AG04450 (cell line): ENCODE measurements at regions not wholly inside any gene's neighbourhood (a gene's known extent, or its start where the extent isn't known, plus 50 kb on each side); places are given as distances from the start of the nearest gene placed in this dataset.

Source experiments
- CTCF ChIA-PET: fragments of 300-600, 350-600 bp; formaldehyde crosslinking; extraction: SDS; loops from one replicate; lab custom pipeline; 2022; ENCODE audit warnings: antibody characterized with exemption, inconsistent platforms; lab: Charles Lee
- POLR2A ChIA-PET: fragments of 350-600 bp; formaldehyde crosslinking; extraction: SDS; loops from one replicate; lab custom pipeline; 2021; ENCODE audit warnings: antibody characterized with exemption, inconsistent platforms; lab: Yijun Ruan, JAX
- DNase-seq: peaks from one replicate; pipeline ENCODE4 v3.0.0-alpha.2; 2011; ENCODE audit warnings: low read depth, low spot score
- H3K27ac ChIP-seq: one replicate; pipeline ENCODE4 v1.5.1; 2012; ENCODE audit warnings: low read depth, low read length, control low read depth
- H3K27me3 ChIP-seq: one replicate; pipeline ENCODE4 v1.6.0; 2012; ENCODE audit warnings: low read length; ENCODE audit not compliant: control insufficient read depth, insufficient read depth
- H3K4me3 ChIP-seq: 2 replicates; pipeline ENCODE4 v1.5.1; 2011; ENCODE audit warnings: mild to moderate bottlenecking, low read depth, low read length, control low read depth
- H3K9me3 ChIP-seq: 2 replicates; pipeline ENCODE4 v1.5.1; 2012; ENCODE audit warnings: low read length; ENCODE audit not compliant: control insufficient read depth, insufficient read depth
- TF ChIP-seq, protein P1 (sequence below): IDR thresholded peaks from 2 replicates; pipeline ENCODE4 v1.5.1; 2011; ENCODE audit warnings: low read depth, low read length, control low read depth, inconsistent platforms

DNA sequence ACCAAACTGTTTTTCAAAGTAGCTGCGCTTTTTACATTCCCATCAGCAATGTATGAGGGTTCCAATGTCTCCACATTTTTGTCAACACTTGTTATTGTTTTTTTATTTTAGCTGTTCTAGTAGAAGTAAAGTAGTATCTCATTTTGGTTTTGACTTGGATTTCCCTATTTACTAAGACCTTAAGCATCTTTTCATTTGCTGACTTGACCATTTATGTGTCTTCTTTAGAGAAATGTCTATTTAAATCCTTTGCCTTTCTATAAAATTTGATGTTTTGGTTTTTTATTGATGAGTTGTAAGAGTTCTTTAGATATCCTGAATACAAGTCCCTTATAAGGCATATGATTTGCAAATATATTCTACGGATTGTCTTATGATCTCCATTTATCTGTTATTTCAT is 110.6 kb downstream of the CD164 start:
- ChIA-PET POLR2A (no interaction called here), CTCF (no interaction called here)
- H3K27ac ChIP-seq, result no peak overlapping the region
- H3K9me3 ChIP-seq, result no peaks in the 10 kb centered on the region
- TF ChIP-seq, protein P1, sequence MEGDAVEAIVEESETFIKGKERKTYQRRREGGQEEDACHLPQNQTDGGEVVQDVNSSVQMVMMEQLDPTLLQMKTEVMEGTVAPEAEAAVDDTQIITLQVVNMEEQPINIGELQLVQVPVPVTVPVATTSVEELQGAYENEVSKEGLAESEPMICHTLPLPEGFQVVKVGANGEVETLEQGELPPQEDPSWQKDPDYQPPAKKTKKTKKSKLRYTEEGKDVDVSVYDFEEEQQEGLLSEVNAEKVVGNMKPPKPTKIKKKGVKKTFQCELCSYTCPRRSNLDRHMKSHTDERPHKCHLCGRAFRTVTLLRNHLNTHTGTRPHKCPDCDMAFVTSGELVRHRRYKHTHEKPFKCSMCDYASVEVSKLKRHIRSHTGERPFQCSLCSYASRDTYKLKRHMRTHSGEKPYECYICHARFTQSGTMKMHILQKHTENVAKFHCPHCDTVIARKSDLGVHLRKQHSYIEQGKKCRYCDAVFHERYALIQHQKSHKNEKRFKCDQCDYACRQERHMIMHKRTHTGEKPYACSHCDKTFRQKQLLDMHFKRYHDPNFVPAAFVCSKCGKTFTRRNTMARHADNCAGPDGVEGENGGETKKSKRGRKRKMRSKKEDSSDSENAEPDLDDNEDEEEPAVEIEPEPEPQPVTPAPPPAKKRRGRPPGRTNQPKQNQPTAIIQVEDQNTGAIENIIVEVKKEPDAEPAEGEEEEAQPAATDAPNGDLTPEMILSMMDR, result no peak
- no peak for DNase-seq
- no peaks in the 10 kb centered on the region for H3K27me3 ChIP-seq
- no peak overlapping the region for H3K4me3 ChIP-seq

DNA sequence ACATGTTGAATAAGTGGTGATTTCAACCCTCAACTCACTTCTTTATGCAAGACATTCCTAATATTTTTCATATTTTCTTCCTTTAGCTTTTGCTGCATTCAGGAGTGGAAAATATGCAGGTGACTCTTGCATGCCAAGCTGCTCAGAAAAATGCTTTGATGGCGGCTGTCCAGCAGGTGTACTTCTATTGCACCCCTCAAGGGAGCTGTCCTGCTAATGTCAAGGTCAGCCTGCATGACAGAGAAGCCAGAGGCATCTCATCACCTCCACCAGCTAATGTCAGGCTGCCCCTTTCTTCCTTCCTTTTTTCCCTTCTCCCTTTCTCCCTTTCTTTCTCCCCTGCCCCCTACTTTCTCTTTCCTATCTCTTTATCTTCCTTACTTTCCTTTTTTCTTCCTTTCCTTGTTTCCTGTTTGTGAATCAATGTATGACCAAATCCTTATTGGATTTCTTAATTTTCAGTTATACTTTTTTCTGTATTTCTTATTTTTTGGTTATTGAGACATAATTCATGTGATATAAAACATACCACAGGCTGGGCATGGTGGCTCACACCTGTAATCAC is 112.2 kb downstream of the CD164 start:
- Histone ChIP-seq H3K4me3 (no peak overlapping the region), H3K27ac (no peak overlapping the region), H3K27me3 (no peaks in the 10 kb centered on the region), H3K9me3 (no peaks in the 10 kb centered on the region)
- TF ChIP-seq, protein P1, result no peak
- ChIA-PET POLR2A (no interaction called here), CTCF (no interaction called here)
- no peak for DNase-seq

DNA sequence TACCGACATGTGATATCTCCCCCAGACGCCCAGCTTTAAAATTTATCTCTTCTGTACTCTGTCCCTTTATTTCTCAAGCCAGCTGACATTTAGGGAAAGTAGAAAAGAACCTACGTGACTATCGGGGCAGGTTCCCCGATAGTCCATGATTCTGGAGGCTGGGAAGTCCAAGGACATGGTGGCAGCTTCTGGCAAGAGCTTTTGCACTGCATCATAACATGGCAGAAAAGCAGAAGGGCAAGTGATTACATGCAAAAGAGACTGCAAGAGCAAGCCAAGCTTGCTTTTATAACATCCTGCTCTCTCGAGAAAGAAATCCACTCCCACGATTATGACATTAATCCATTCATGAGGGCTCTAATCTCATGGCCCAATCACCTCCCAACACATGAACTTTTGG is 113.2 kb downstream of the CD164 start:
- Histone ChIP-seq H3K4me3 (no peak overlapping the region), H3K27ac (no peak overlapping the region), H3K27me3 (no peaks in the 10 kb centered on the region), H3K9me3 (no peaks in the 10 kb centered on the region)
- ChIA-PET POLR2A (no interaction called here), CTCF (no interaction called here)
- no peak for DNase-seq
- TF ChIP-seq, protein P1, result no peak

DNA sequence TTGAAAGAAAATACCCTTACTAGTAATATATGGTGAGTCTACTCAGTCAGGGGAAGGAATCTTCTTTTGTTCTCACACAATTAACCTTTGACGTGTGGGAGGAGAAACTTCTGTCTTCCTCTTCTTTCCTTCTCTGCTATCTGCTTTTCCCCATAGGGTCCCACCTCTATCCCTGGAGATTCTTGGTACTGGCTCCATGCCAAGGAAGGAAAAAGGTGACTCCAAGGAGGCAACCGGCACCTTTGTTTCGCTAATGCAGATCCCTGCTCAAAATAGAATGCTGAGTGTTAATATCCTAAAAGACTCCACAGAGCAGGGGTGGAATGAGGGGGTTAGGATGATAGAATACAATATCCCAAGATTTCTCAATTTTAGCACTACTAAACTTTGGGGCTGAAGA is 116.7 kb downstream of the CD164 start:
- ChIA-PET POLR2A (no interaction called here), CTCF (no interaction called here)
- no peaks in the 10 kb centered on the region for H3K27me3 ChIP-seq
- H3K9me3 ChIP-seq, result no peaks in the 10 kb centered on the region
- TF ChIP-seq, protein P1, result no peak
- H3K27ac ChIP-seq, result no peak overlapping the region
- no peak for DNase-seq
- H3K4me3 ChIP-seq, result no peak overlapping the region

DNA sequence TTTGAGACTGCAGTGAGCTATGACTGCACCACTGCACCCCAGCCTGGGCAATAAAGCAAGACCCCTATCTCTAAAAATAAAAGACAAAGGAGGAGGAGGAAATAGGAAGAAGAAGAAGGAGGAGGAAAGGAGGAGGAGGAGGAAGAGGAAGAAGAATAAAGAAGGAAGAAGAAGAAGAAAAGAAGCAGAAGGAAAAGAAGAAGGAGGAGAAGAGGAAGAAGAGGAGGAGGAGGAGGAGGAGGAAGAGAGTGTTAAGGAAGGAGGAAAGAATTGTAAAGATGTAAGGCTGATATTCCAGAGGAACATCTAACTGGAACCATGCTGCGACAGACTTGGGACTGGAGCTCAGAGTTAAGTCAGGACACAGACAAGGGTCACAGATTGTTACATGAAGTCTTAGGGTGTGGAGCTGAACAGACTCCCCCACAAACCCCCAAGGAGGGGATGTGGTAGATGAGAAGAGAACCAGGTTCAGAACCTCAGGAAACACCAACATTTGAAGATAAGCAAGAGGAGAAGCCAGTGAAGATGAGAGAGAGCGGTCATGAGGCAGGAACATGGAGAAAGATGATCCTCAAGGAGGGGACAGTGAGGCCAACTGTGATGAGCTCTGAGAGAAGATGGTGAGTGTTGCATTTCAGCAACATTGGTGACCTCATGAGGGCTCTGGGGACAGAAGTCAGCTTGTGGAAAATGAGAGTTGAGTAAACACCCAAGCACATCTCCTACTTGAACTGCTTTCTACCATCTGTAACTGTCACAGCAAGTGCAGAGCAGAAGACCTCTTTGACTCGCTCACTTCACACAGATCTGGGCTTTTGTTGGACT is 118.2 kb downstream of the CD164 start:
- H3K9me3 ChIP-seq, result no peaks in the 10 kb centered on the region
- ChIA-PET CTCF (no interaction called here), POLR2A (no interaction called here)
- H3K27me3 ChIP-seq, result no peaks in the 10 kb centered on the region
- no peak overlapping the region for H3K4me3 ChIP-seq
- TF ChIP-seq, protein P1, result no peak
- H3K27ac ChIP-seq, result no peak overlapping the region
- no peak for DNase-seq
